Vagina (tissue), 2 donors: ENCODE measurements at regions not wholly inside any gene's neighbourhood (a gene's known extent, or its start where the extent isn't known, plus 50 kb on each side); places are given as distances from the start of the nearest gene placed in this dataset.
A peak's percentile ranks its signal among the peaks of the same experiment; 100 is the strongest.

ENCODE experiments used
- DNase-seq, 2 donors: peaks; one replicate each; pipeline ENCODE4 v3.0.0-alpha.2; 2017; ENCODE audit errors: extremely low spot score in 2 of 2
- H3K27ac ChIP-seq: fragments of 200-600 bp; sonication (generic); one replicate; pipeline ENCODE4 v1.5.1; 2019
- H3K27me3 ChIP-seq: fragments of 200-600 bp; sonication (generic); one replicate; pipeline ENCODE4 v1.5.1; 2019
- H3K36me3 ChIP-seq, 2 donors: fragments of 200-600 bp; sonication (generic); one replicate each; pipeline ENCODE4 v1.5.1; 2017 to 2019
- H3K4me1 ChIP-seq: fragments of 200-600 bp; sonication (generic); one replicate; pipeline ENCODE4 v1.5.1; 2019
- H3K4me3 ChIP-seq, 2 donors: fragments of 200-600 bp; sonication (generic); 1 replicate in 1 of 2; 2 replicates in 1 of 2; pipeline ENCODE4 v1.5.1; 2016 to 2019
- H3K9me3 ChIP-seq: fragments of 200-600 bp; sonication (generic); one replicate; pipeline ENCODE4 v1.5.1; 2019
- POLR2A ChIP-seq, 2 donors: fragments of 450-650 bp; IDR thresholded peaks; one replicate each; pipeline ENCODE4 v1.6.1; 2017; ENCODE audit warnings: antibody characterized with exemption in 2 of 2, mild to moderate bottlenecking in 2 of 2, moderate library complexity in 2 of 2
- POLR2AphosphoS5 ChIP-seq, 2 donors: sonication (generic); formaldehyde crosslinking; IDR thresholded peaks; one replicate each; pipeline ENCODE4 v1.9.0; 2017; ENCODE audit warnings: antibody characterized with exemption in 2 of 2, mild to moderate bottlenecking in 2 of 2, low read depth in 1 of 2; ENCODE audit not compliant: insufficient read depth in 1 of 2
- intact Hi-C: fragments of 100-400 bp; cut with DNase I; formaldehyde crosslinking; loops from one replicate; pipeline ENCODE4 v1.15.1; 2023
- TF ChIP-seq, protein P1 (sequence below), 3 experiments: fragments of 450-650 bp in 2 of 3; fragments of 200-600 bp in 1 of 3; sonication (generic) in 1 of 3; IDR thresholded peaks; one replicate each; pipeline ENCODE4 v1.5.1; 2017 to 2019; ENCODE audit warnings: antibody characterized with exemption in 3 of 3, mild to moderate bottlenecking in 2 of 3, moderate library complexity in 2 of 3

DNA sequence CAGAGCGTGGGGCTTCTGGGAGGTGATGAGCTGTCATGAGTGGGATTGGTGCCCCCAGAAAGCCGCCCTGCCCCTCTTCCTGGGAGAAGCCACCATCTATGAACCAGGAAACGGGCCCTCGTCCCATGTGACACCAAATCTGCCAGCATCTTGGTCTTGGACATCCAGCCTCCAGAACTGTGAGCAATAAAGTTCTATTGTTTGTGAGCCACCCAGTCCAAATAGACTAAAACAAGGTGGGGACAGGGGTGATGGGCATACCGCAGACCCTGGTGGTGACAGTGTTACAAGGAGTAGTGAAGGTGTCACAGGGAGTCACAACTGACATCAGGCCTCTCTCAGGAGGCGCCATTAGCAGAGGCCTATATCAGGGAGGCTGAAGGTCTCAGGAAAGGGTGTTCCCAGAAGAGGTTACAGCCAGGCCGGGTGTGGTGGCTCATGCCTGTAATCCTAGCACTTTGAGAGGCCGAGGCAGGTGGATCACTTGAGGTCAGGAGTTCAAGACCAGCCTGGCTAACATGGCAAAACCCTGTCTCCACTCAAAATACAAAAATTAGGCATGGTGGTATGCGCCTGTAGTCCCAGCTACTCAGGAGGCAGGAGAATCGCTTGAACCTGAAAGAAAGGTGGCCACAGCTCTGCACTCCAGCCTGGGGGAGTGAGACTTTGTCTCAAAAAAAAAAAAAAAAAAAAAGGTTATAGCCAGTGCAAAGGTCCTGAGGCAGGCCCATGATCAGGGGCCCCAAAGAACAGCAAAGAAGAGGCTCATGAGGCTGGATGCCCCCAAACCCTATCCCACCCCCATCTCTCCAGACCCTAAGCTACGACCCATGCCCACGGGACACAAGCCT, 53.0 kb downstream of the NCOR2 start:
- DNase-seq: no peak
- intact Hi-C loops: loop anchor here (5.0 kb wide), 1 partner anchor 243 kb away; no protein-coding TSS in a partner anchor
- TF ChIP-seq POLR2A (IDR thresholded peaks at IDR 0.05) (no peak), POLR2AphosphoS5 (IDR thresholded peaks at IDR 0.05; ENCODE audit: insufficient read depth in 1 of 2, low read depth in 1 of 2) (no peak)
- TF ChIP-seq, protein P1, sequence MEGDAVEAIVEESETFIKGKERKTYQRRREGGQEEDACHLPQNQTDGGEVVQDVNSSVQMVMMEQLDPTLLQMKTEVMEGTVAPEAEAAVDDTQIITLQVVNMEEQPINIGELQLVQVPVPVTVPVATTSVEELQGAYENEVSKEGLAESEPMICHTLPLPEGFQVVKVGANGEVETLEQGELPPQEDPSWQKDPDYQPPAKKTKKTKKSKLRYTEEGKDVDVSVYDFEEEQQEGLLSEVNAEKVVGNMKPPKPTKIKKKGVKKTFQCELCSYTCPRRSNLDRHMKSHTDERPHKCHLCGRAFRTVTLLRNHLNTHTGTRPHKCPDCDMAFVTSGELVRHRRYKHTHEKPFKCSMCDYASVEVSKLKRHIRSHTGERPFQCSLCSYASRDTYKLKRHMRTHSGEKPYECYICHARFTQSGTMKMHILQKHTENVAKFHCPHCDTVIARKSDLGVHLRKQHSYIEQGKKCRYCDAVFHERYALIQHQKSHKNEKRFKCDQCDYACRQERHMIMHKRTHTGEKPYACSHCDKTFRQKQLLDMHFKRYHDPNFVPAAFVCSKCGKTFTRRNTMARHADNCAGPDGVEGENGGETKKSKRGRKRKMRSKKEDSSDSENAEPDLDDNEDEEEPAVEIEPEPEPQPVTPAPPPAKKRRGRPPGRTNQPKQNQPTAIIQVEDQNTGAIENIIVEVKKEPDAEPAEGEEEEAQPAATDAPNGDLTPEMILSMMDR (IDR thresholded peaks at IDR 0.05): no peak
- no peaks in the 10 kb centered on the region for H3K9me3 ChIP-seq
- peak overlapping the region; percentile 69 for H3K27ac ChIP-seq
- no peaks in the 10 kb centered on the region for H3K36me3 ChIP-seq
- H3K4me1 ChIP-seq: peaks cover 92% of the 10 kb centered on the region
- no peak overlapping the region for H3K4me3 ChIP-seq
- H3K27me3 ChIP-seq: no peaks in the 10 kb centered on the region

DNA sequence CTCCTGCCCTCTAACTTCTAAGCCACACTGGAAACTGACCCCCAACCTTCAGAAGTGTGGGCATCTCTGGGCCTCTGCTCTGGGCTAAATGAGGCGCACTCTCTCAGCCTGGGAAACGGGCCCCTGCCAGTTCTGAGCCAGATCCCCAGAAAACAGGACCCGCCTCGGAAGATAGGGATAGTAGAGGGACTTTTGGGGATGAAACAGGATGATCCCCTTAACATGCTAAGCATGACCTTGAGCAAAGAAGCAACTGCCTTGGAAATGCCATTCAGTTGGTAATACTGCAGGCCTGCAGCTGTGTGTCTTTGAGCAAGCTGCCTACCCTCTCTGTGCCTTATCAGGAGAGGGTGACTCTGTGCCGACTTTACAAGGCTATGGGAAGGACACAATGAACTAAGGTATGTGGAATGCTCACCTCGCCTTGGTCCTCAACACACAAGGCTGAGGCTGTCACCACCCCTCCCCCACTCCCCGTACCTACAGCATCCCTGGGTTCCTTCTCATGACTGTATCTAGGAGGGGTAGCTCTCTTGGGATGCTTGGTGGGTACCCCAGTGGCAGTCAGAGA, 54.0 kb downstream of the NCOR2 start:
- H3K4me1 ChIP-seq: peaks cover 94% of the 10 kb centered on the region
- TF ChIP-seq, protein P1 (IDR thresholded peaks at IDR 0.05): no peak
- TF ChIP-seq POLR2A (IDR thresholded peaks at IDR 0.05): no peak
- no peak for TF ChIP-seq POLR2AphosphoS5 (IDR thresholded peaks at IDR 0.05; ENCODE audit: insufficient read depth in 1 of 2, low read depth in 1 of 2)
- peak overlapping the region; percentile 69 for H3K27ac ChIP-seq
- no peak for DNase-seq
- H3K36me3 ChIP-seq: no peaks in the 10 kb centered on the region
- H3K4me3 ChIP-seq: peak overlapping the region in 1 of 2 donors; percentile 5
- H3K9me3 ChIP-seq: no peaks in the 10 kb centered on the region
- intact Hi-C loops: loop anchor here (5.0 kb wide), 1 partner anchor 244 kb away; no protein-coding TSS in a partner anchor
- H3K27me3 ChIP-seq: no peaks in the 10 kb centered on the region

DNA sequence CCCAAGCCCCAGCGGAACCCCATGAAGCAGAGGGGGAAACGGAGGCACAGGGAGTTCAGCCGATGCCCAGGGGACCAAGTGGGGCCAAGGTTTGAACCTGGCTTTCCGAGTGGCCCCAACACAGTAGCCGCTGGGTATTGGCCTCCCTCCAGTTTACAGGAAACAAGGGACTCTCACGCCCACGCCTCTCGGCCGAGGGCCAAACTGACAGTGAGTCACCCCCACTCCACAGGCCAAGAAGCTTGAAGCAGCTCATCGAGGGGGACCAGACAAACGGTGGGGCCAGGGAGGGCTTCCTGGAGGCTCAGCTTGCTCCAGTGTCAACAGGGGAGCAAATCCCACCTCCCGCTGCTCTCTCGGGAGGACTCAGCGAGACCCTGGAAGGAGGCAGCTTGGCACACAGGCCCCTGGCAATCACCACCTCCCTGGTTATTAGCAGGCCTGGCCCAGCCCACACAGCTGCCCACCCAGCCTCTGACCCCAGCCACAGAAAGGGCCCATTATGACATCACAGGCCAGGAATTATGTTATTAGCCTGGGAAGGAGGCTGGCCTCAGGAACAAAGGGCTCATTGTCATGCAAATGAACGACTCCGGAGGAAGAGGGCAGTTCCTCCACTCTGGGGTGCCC, 54.6 kb downstream of the NCOR2 start:
- Histone ChIP-seq H3K36me3 (no peaks in the 10 kb centered on the region), H3K4me1 (peaks cover 95% of the 10 kb centered on the region), H3K4me3 (peak overlapping the region in 1 of 2 donors; percentile 5), H3K27me3 (no peaks in the 10 kb centered on the region), H3K27ac (peak overlapping the region; percentile 69), H3K9me3 (no peaks in the 10 kb centered on the region)
- TF ChIP-seq POLR2A (IDR thresholded peaks at IDR 0.05): no peak
- peak in 1 of 2 donors; percentile 48 for TF ChIP-seq POLR2AphosphoS5 (IDR thresholded peaks at IDR 0.05; ENCODE audit: insufficient read depth in 1 of 2, low read depth in 1 of 2)
- no peak for DNase-seq
- intact Hi-C loops: loop anchor here (5.0 kb wide), 1 partner anchor 245 kb away; no protein-coding TSS in a partner anchor

DNA sequence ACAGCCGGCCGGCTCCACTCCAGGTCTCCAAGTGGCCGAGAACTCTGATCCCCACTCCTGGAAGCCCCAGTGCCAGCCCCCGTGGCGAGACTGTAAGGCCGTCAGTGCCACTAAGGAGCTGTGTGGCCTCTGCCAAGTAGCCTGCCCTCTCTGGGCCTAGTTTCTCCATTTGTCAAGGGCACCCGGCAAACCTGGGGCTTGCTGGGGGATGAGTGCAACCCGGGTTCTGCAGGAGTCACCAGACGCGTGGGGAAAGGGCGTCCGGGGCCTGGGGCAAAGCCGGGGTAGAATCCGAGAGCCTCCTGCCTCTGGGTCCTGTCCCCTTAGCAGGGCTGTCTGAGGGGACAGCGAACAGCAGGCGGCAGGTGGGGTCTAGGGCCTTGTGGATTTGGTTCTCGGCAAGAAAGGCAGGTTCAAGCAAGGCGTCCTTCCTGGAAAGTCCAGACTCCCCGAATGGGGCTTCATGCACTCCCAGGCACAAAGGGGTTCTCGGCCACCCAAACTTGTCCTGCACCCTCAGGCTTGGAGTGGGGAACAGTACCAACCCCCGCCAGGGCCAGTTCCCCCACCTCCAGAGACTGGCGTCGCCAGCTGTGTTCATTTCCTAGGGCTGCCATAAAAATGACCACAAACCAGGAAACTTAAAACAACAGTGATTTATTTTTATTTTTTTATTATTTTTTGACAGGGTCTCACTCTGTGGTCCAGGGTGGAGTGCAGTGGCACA, 56.0 kb downstream of the NCOR2 start:
- TF ChIP-seq, protein P1 (IDR thresholded peaks at IDR 0.05): no peak
- TF ChIP-seq POLR2A (IDR thresholded peaks at IDR 0.05) (no peak), POLR2AphosphoS5 (IDR thresholded peaks at IDR 0.05; ENCODE audit: insufficient read depth in 1 of 2, low read depth in 1 of 2) (no peak)
- no peak for DNase-seq
- H3K36me3 ChIP-seq: no peaks in the 10 kb centered on the region
- H3K27ac ChIP-seq: no peak overlapping the region
- H3K9me3 ChIP-seq: no peaks in the 10 kb centered on the region
- no peaks in the 10 kb centered on the region for H3K27me3 ChIP-seq
- peaks cover 95% of the 10 kb centered on the region for H3K4me1 ChIP-seq
- intact Hi-C loops: loop anchor here (5.0 kb wide), 1 partner anchor 246 kb away; no protein-coding TSS in a partner anchor
- no peak overlapping the region for H3K4me3 ChIP-seq
